SK-N-SH treated with all-trans-retinoic acid at 6 μM for 48 hours (cell line): ENCODE measurements at regions not wholly inside any gene's neighbourhood (a gene's known extent, or its start where the extent isn't known, plus 50 kb on each side); places are given as distances from the start of the nearest gene placed in this dataset.

Experiments used
- ARNTL ChIP-seq: fragments of 450-650 bp; formaldehyde crosslinking; IDR thresholded peaks from 2 replicates; pipeline ENCODE4 v1.5.0; 2020; ENCODE audit warnings: low read depth, mild to moderate bottlenecking, moderate library complexity, borderline replicate concordance
- CSRNP3 ChIP-seq: fragments of 250-450 bp; sonication (Bioruptor Pico); IDR thresholded peaks from 2 replicates; pipeline ENCODE4 v1.5.1; 2021; ENCODE audit warnings: mild to moderate bottlenecking, moderate library complexity
- ESRRG ChIP-seq: fragments of 250-450 bp; sonication (Bioruptor Pico); IDR thresholded peaks from 2 replicates; pipeline ENCODE4 v1.6.1; 2021; ENCODE audit warnings: mild to moderate bottlenecking
- RARB ChIP-seq: fragments of 250-450 bp; sonication (Bioruptor Pico); IDR thresholded peaks from 2 replicates; pipeline ENCODE4 v1.8.0; 2021; ENCODE audit warnings: mild to moderate bottlenecking, moderate library complexity
- TCF4 ChIP-seq: fragments of 250-450 bp; sonication (Bioruptor Pico); IDR thresholded peaks from 2 replicates; pipeline ENCODE4 v1.8.0; 2021; ENCODE audit warnings: mild to moderate bottlenecking, moderate library complexity, borderline replicate concordance
- ZC3H10 ChIP-seq: fragments of 250-450 bp; sonication (Bioruptor Pico); IDR thresholded peaks from 2 replicates; pipeline ENCODE4 v1.5.1; 2021; ENCODE audit warnings: mild to moderate bottlenecking, moderate library complexity
- TF ChIP-seq, protein P1 (sequence below): fragments of 250-450 bp; sonication (Bioruptor Pico); IDR thresholded peaks from 2 replicates; pipeline ENCODE4 v1.5.1; 2020; ENCODE audit warnings: low read depth, mild to moderate bottlenecking, moderate library complexity
- TF ChIP-seq, protein P2 (sequence below): fragments of 250-450 bp; sonication (Bioruptor Pico); IDR thresholded peaks from 2 replicates; pipeline ENCODE4 v1.8.0; 2020; ENCODE audit warnings: mild to moderate bottlenecking, moderate library complexity, borderline replicate concordance

- no peak for TF ChIP-seq CSRNP3 (CRISPR knock-in tag)
- TF ChIP-seq RARB (CRISPR knock-in tag) = no peak
- TF ChIP-seq ESRRG = no peak
- no peak for TF ChIP-seq TCF4 (CRISPR knock-in tag)
- no peak for TF ChIP-seq ARNTL (CRISPR knock-in tag)
- TF ChIP-seq, protein P1, sequence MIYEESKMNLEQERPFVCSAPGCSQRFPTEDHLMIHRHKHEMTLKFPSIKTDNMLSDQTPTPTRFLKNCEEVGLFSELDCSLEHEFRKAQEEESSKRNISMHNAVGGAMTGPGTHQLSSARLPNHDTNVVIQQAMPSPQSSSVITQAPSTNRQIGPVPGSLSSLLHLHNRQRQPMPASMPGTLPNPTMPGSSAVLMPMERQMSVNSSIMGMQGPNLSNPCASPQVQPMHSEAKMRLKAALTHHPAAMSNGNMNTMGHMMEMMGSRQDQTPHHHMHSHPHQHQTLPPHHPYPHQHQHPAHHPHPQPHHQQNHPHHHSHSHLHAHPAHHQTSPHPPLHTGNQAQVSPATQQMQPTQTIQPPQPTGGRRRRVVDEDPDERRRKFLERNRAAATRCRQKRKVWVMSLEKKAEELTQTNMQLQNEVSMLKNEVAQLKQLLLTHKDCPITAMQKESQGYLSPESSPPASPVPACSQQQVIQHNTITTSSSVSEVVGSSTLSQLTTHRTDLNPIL = no peak
- no peak for TF ChIP-seq ZC3H10 (CRISPR knock-in tag)
- TF ChIP-seq, protein P2, sequence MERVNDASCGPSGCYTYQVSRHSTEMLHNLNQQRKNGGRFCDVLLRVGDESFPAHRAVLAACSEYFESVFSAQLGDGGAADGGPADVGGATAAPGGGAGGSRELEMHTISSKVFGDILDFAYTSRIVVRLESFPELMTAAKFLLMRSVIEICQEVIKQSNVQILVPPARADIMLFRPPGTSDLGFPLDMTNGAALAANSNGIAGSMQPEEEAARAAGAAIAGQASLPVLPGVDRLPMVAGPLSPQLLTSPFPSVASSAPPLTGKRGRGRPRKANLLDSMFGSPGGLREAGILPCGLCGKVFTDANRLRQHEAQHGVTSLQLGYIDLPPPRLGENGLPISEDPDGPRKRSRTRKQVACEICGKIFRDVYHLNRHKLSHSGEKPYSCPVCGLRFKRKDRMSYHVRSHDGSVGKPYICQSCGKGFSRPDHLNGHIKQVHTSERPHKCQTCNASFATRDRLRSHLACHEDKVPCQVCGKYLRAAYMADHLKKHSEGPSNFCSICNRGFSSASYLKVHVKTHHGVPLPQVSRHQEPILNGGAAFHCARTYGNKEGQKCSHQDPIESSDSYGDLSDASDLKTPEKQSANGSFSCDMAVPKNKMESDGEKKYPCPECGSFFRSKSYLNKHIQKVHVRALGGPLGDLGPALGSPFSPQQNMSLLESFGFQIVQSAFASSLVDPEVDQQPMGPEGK = no peak
Measured at GRCh38 chr13:30002577-30002976, 152.2 kb upstream of the UBL3 start.
